ENCODE measurements at regions not wholly inside any gene's neighbourhood (a gene's known extent, or its start where the extent isn't known, plus 50 kb on each side); places are given as distances from the start of the nearest gene placed in this dataset.

DNA sequence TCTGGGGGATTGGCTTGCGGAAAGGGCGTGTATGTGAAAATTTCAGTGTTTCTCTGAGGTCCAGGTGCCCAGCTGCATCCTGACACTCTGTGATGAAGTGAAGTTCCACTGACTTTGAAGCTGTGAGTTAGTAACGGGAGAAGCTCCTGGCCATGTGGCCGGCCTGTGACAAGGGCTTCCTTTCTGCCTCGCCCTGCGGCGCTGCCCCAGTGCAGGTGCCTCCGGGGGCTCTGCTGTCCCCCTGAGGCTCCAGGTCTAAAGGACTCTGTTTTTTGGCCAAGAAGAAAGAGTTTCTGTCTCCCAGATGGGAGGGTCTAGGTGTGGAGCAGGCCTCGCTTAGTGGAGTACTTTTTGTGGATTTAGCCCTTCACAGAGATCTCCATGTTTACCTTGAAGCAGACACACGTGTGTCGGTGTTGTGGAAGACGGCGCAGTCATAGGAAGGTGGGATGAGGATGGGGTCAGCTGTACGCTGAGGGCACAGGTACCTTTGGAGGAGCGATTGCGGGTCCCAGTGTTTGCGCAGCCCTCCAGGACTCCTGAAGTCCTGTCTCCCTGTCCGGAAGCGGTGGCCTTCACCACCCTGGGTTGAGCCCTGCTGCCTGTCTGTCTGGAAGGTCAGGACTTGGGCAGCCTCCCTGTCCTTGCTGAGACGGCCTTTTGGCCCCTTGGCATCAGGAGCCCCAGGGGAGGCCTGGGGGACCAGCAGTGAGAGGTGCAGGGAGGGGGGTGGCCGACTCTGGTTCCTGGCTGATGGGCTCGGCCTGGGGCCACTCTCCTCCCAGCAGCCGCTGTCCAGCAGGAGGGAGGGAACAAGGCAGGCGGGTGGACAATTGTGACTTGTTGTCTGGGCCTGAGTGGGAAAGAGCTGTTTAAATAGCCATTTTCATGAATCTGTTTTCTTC is 1249.3 kb downstream of the BRD1 start:
- Histone ChIP-seq H2AFZ (ENCODE audit: low read length) (no peak overlapping the region), H3K18ac (ENCODE audit: low read length) (peak overlapping the region; percentile 73), H4K8ac (ENCODE audit: low read depth, low read length) (no peak overlapping the region), H3K4me3 (ENCODE audit: low read length in 2 of 2) (no peak overlapping the region), H3K4ac (ENCODE audit: low read length) (no peak overlapping the region), H3K79me1 (ENCODE audit: low read depth, low read length) (peaks cover 13% of the 10 kb centered on the region), H3K4me1 (ENCODE audit: control insufficient read depth in 2 of 2, insufficient read depth in 1 of 2, low read depth in 1 of 2, low read length in 2 of 2) (peaks cover 0 to 27% of the 10 kb centered on the region in 2 donors), H2BK15ac (ENCODE audit: low read length) (peak overlapping the region; percentile 50), H3K36me3 (replicated peaks in 1 of 2; ENCODE audit: control insufficient read depth in 2 of 2, insufficient read depth in 2 of 2, low read length in 2 of 2) (peaks cover 0 to 3% of the 10 kb centered on the region in 2 donors), H3K9ac (ENCODE audit: low read depth, low read length, poor library complexity) (no peak overlapping the region), H3K27ac (replicated peaks; ENCODE audit: low read length) (peak overlapping the region; percentile 58), H3K27me3 (ENCODE audit: control insufficient read depth in 3 of 3, insufficient read depth in 3 of 3, low read depth in 1 of 3, low read length in 3 of 3) (peaks cover 0 to 52% (median 0%) of the 10 kb centered on the region in 3 experiments), H3K4me2 (ENCODE audit: insufficient read depth, low read length, poor library complexity, severe bottlenecking) (peak overlapping the region; percentile 38), H2BK5ac (ENCODE audit: low read length) (no peak overlapping the region), H2AK5ac (ENCODE audit: low read depth, low read length) (peak overlapping the region; percentile 19), H3K23ac (ENCODE audit: low read depth, low read length, poor library complexity) (no peak overlapping the region), H4K91ac (ENCODE audit: low read depth, low read length, poor library complexity) (peak overlapping the region; percentile 61), H2BK120ac (ENCODE audit: low read depth, low read length) (no peak overlapping the region), H2BK12ac (ENCODE audit: low read length) (peak overlapping the region; percentile 75), H3K9me3 (replicated peaks in 1 of 2; ENCODE audit: control insufficient read depth in 2 of 2, insufficient read depth in 1 of 2, low read depth in 1 of 2, low read length in 2 of 2) (no peaks in the 10 kb centered on the region), H3K14ac (ENCODE audit: low read length) (peak overlapping the region; percentile 25)
- no CpG with 5 or more reads among the region's 24 CpGs for WGBS, 2 donors (ENCODE audit: extremely low coverage in 2 of 2, insufficient read length in 2 of 2, insufficient replicate concordance in 1 of 2)
- DNase-seq (ENCODE audit: low spot score): peak; percentile 44

DNA sequence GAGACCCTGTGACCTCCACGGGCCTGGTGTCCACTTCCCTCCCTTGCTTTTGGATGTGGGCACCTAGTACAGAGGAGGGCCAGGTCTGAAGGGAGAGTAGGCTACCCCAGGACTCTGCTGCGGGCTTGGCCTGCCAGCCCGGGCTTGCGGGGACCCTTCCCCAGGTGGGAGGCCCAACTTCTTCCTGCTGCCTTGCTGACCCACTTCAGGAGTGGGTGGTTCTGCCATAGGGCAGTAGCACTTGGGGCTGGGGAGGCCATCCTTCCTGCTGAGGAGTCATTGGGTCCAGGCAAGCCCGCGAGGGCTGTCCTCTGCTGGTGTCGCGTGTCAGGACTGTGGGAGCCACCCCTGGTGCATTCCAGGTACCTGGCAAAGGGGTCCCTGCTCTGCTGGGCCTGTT is 1250.0 kb downstream of the BRD1 start:
- H3K18ac ChIP-seq (ENCODE audit: low read length): peak overlapping the region; percentile 88
- peaks cover 0 to 27% of the 10 kb centered on the region in 2 donors for H3K4me1 ChIP-seq (ENCODE audit: control insufficient read depth in 2 of 2, insufficient read depth in 1 of 2, low read depth in 1 of 2, low read length in 2 of 2)
- H2BK15ac ChIP-seq (ENCODE audit: low read length): no peak overlapping the region
- no peak for DNase-seq (ENCODE audit: low spot score)
- peak overlapping the region; percentile 84 for H3K14ac ChIP-seq (ENCODE audit: low read length)
- no peak overlapping the region for H2BK12ac ChIP-seq (ENCODE audit: low read length)
- H3K4ac ChIP-seq (ENCODE audit: low read length): no peak overlapping the region
- no peak overlapping the region for H4K8ac ChIP-seq (ENCODE audit: low read depth, low read length)
- no peak overlapping the region for H4K91ac ChIP-seq (ENCODE audit: low read depth, low read length, poor library complexity)
- no peak overlapping the region for H2BK5ac ChIP-seq (ENCODE audit: low read length)
- H2BK120ac ChIP-seq (ENCODE audit: low read depth, low read length): peak overlapping the region; percentile 92
- no peak overlapping the region for H3K4me2 ChIP-seq (ENCODE audit: insufficient read depth, low read length, poor library complexity, severe bottlenecking)
- peak overlapping the region; percentile 65 for H2AK5ac ChIP-seq (ENCODE audit: low read depth, low read length)
- no peak overlapping the region for H3K9ac ChIP-seq (ENCODE audit: low read depth, low read length, poor library complexity)
- H3K27ac ChIP-seq (replicated peaks; ENCODE audit: low read length): no peak overlapping the region
- no peak overlapping the region for H2AFZ ChIP-seq (ENCODE audit: low read length)
- H3K4me3 ChIP-seq (ENCODE audit: low read length in 2 of 2): no peak overlapping the region
- H3K36me3 ChIP-seq (replicated peaks in 1 of 2; ENCODE audit: control insufficient read depth in 2 of 2, insufficient read depth in 2 of 2, low read length in 2 of 2): no peaks in the 10 kb centered on the region
- peaks cover 0 to 2% of the 10 kb centered on the region in 2 donors for H3K9me3 ChIP-seq (replicated peaks in 1 of 2; ENCODE audit: control insufficient read depth in 2 of 2, insufficient read depth in 1 of 2, low read depth in 1 of 2, low read length in 2 of 2)
- H3K27me3 ChIP-seq (ENCODE audit: control insufficient read depth in 3 of 3, insufficient read depth in 3 of 3, low read depth in 1 of 3, low read length in 3 of 3): peaks cover 0 to 55% (median 0%) of the 10 kb centered on the region in 3 experiments
- WGBS, 2 donors (ENCODE audit: extremely low coverage in 2 of 2, insufficient read length in 2 of 2, insufficient replicate concordance in 1 of 2): no CpG with 5 or more reads among the region's 8 CpGs
- H3K23ac ChIP-seq (ENCODE audit: low read depth, low read length, poor library complexity): peak overlapping the region; percentile 60
- H3K79me1 ChIP-seq (ENCODE audit: low read depth, low read length): peaks cover 8% of the 10 kb centered on the region

DNA sequence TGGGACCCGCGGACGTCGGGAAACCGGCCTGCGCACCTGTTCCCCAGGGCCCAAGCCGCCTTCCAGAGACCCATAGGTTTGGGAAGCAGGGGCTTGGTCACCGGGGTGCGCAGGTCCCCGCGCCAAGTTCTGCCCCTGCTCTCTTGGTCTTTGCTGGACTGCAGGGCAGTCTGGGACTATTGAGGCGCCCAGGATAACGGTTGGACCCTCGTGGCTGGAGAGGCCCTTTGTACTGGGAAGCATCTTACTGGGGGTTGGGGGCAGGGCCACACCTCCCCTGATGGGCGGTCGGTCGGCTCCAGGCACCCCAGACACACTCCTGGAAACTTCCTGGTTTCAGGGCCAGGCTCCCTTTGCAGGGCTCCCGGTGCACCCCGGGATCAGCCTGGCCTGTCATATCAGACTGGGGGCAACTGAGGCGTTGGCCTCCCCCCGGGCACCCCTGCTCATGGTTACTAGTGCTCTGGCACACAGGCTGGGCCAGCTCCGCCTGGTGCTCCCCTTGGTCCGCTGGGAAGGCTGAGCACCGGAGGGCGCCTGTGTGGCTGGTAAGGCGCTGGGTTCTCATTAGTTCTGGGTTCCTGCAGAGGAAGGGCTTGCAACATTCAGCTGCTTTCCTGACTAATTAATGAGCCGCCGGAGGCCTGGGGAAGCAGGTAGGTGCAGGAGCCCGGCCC is 1250.5 kb downstream of the BRD1 start:
- H2AFZ ChIP-seq (ENCODE audit: low read length): no peak overlapping the region
- peaks cover 0 to 2% of the 10 kb centered on the region in 2 donors for H3K9me3 ChIP-seq (replicated peaks in 1 of 2; ENCODE audit: control insufficient read depth in 2 of 2, insufficient read depth in 1 of 2, low read depth in 1 of 2, low read length in 2 of 2)
- peak overlapping the region; percentile 82 for H2AK5ac ChIP-seq (ENCODE audit: low read depth, low read length)
- H3K36me3 ChIP-seq (replicated peaks in 1 of 2; ENCODE audit: control insufficient read depth in 2 of 2, insufficient read depth in 2 of 2, low read length in 2 of 2): no peaks in the 10 kb centered on the region
- H3K9ac ChIP-seq (ENCODE audit: low read depth, low read length, poor library complexity): no peak overlapping the region
- peaks cover 0 to 55% (median 0%) of the 10 kb centered on the region in 3 experiments for H3K27me3 ChIP-seq (ENCODE audit: control insufficient read depth in 3 of 3, insufficient read depth in 3 of 3, low read depth in 1 of 3, low read length in 3 of 3)
- H4K8ac ChIP-seq (ENCODE audit: low read depth, low read length): no peak overlapping the region
- no peak overlapping the region for H2BK120ac ChIP-seq (ENCODE audit: low read depth, low read length)
- no peak overlapping the region for H2BK12ac ChIP-seq (ENCODE audit: low read length)
- H3K4me3 ChIP-seq (ENCODE audit: low read length in 2 of 2): peak overlapping the region in 1 of 2 donors; percentile 9
- H3K23ac ChIP-seq (ENCODE audit: low read depth, low read length, poor library complexity): peak overlapping the region; percentile 50
- peak overlapping the region; percentile 82 for H3K4me2 ChIP-seq (ENCODE audit: insufficient read depth, low read length, poor library complexity, severe bottlenecking)
- H3K14ac ChIP-seq (ENCODE audit: low read length): peak overlapping the region; percentile 72
- peaks cover 0 to 27% of the 10 kb centered on the region in 2 donors for H3K4me1 ChIP-seq (ENCODE audit: control insufficient read depth in 2 of 2, insufficient read depth in 1 of 2, low read depth in 1 of 2, low read length in 2 of 2)
- H3K4ac ChIP-seq (ENCODE audit: low read length): no peak overlapping the region
- H2BK5ac ChIP-seq (ENCODE audit: low read length): peak overlapping the region; percentile 49
- no CpG with 5 or more reads among the region's 29 CpGs for WGBS, 2 donors (ENCODE audit: extremely low coverage in 2 of 2, insufficient read length in 2 of 2, insufficient replicate concordance in 1 of 2)
- H2BK15ac ChIP-seq (ENCODE audit: low read length): peak overlapping the region; percentile 68
- H3K18ac ChIP-seq (ENCODE audit: low read length): peak overlapping the region; percentile 87
- peaks cover 4% of the 10 kb centered on the region for H3K79me1 ChIP-seq (ENCODE audit: low read depth, low read length)
- no peak for DNase-seq (ENCODE audit: low spot score)
- H4K91ac ChIP-seq (ENCODE audit: low read depth, low read length, poor library complexity): no peak overlapping the region
- H3K27ac ChIP-seq (replicated peaks; ENCODE audit: low read length): no peak overlapping the region
